HCT116 (cell line): ENCODE measurements at regions not wholly inside any gene's neighbourhood (a gene's known extent, or its start where the extent isn't known, plus 50 kb on each side); places are given as distances from the start of the nearest gene placed in this dataset.

Source experiments
- ATAC-seq: fragments of 200-7000 bp; cut with Tn5 transposase; 2 replicates; pipeline ENCODE4 v1.9.1; 2020; ENCODE audit warnings: mild to moderate bottlenecking, moderate library complexity
- BruUV-seq: library from RNA; stranded (reverse); fragments of 400-500 nt; replicated peaks from 2 replicates; lab custom pipeline; 2021; lab: Mats Ljungman, UMichigan
- CTCF ChIA-PET: fragments of 300-600 bp; sonication (Branson Sonifier 250); formaldehyde crosslinking; loops from one replicate; lab custom pipeline; 2021; ENCODE audit warnings: antibody characterized with exemption; lab: Charles Lee
- POLR2A ChIA-PET: fragments of 300-600, 350-600 bp; sonication (Branson Sonifier 250); formaldehyde crosslinking; loops from one replicate; lab custom pipeline; 2021; ENCODE audit warnings: antibody characterized with exemption; lab: Charles Lee
- RAD21 ChIA-PET, 2 experiments: fragments of 300-600 bp; sonication (Branson Sonifier 250); formaldehyde crosslinking; loops; one replicate each; lab custom pipeline; 2023; ENCODE audit warnings: low total read pairs in 2 of 2; ENCODE audit not compliant: uncharacterized antibody in 2 of 2, unreplicated experiment in 2 of 2, low non-redundant PET in 1 of 2; lab: Charles Lee
- DNase-seq: peaks from one replicate; pipeline ENCODE4 v3.0.0-alpha.2; 2010; ENCODE audit warnings: low read depth, low spot score
- H2AFZ ChIP-seq: fragments of 200-600 bp; shearing (Covaris generic), sonication (generic); 2 replicates; pipeline ENCODE4 v1.6.1; 2017; ENCODE audit warnings: low read depth, mixed run types, mixed read lengths, antibody characterized with exemption, low read length; ENCODE audit not compliant: poor library complexity, severe bottlenecking
- H3K27ac ChIP-seq: 2 replicates; pipeline ENCODE4 v1.5.1; 2012; ENCODE audit warnings: low read depth, low read length
- H3K27me3 ChIP-seq: fragments of 200-600 bp; sonication (generic); 2 replicates; pipeline ENCODE4 v1.6.1; 2016; ENCODE audit warnings: mixed run types, low read length, mixed read lengths; ENCODE audit not compliant: insufficient read depth
- H3K36me3 ChIP-seq, 2 experiments: fragments of 200-500 bp in 1 of 2; fragments of 200-600 bp in 1 of 2; sonication (Bioruptor generic) in 1 of 2; sonication (generic) in 1 of 2; 2 replicates each; pipeline versions ENCODE4 v1.5.1 to v1.6.1; 2014 to 2016; ENCODE audit warnings: low read length in 2 of 2, inconsistent platforms in 1 of 2, mixed read lengths in 1 of 2, mixed run types in 1 of 2; ENCODE audit not compliant: insufficient read depth in 2 of 2, control insufficient read depth in 1 of 2
- H3K4me1 ChIP-seq, 2 experiments: fragments of 200-600 bp in 1 of 2; sonication (generic) in 1 of 2; 2 replicates each; pipeline versions ENCODE4 v1.5.1 to v1.6.1; 2012 to 2017; ENCODE audit warnings: low read length in 2 of 2, inconsistent platforms in 1 of 2, mild to moderate bottlenecking in 1 of 2, mixed read lengths in 1 of 2, mixed run types in 1 of 2, moderate library complexity in 1 of 2; ENCODE audit not compliant: insufficient read depth in 2 of 2, control insufficient read depth in 1 of 2
- H3K4me2 ChIP-seq: fragments of 200-600 bp; sonication (generic); 2 replicates; pipeline ENCODE4 v1.6.1; 2017; ENCODE audit warnings: mixed run types, low read length, mixed read lengths
- H3K4me3 ChIP-seq, 2 experiments: fragments of 200-600 bp in 1 of 2; sonication (generic) in 1 of 2; replicated peaks in 1 of 2; 2 replicates each; pipeline ENCODE4 v1.5.1; 2011 to 2016; ENCODE audit warnings: low read length in 2 of 2, control low read depth in 1 of 2, low read depth in 1 of 2, mild to moderate bottlenecking in 1 of 2, mixed read lengths in 1 of 2, mixed run types in 1 of 2
- H3K79me2 ChIP-seq: fragments of 200-600 bp; sonication (generic); 2 replicates; pipeline ENCODE4 v1.6.1; 2017; ENCODE audit warnings: mild to moderate bottlenecking, mixed run types, low read length, moderate library complexity, mixed read lengths; ENCODE audit not compliant: insufficient read depth
- H3K9ac ChIP-seq: fragments of 200-600 bp; sonication (generic); 2 replicates; pipeline ENCODE4 v1.6.1; 2016; ENCODE audit warnings: low read length, mixed read lengths
- H3K9me2 ChIP-seq: fragments of 200-600 bp; sonication (generic), shearing (Covaris generic); 2 replicates; pipeline ENCODE4 v1.6.1; 2017; ENCODE audit warnings: mixed run types, mild to moderate bottlenecking, moderate library complexity; ENCODE audit not compliant: insufficient read depth
- H3K9me3 ChIP-seq, 2 experiments: fragments of 200-500 bp in 1 of 2; fragments of 200-600 bp in 1 of 2; sonication (Bioruptor generic) in 1 of 2; sonication (generic) in 1 of 2; 2 replicates each; pipeline ENCODE4 v1.6.1; 2014 to 2017; ENCODE audit warnings: low read length in 2 of 2, mixed read lengths in 2 of 2, inconsistent platforms in 1 of 2, low read depth in 1 of 2, mild to moderate bottlenecking in 1 of 2, mixed run types in 1 of 2, moderate library complexity in 1 of 2; ENCODE audit not compliant: control insufficient read depth in 1 of 2, insufficient read depth in 1 of 2
- H4K20me1 ChIP-seq: fragments of 200-600 bp; sonication (generic), shearing (Covaris generic); 2 replicates; pipeline ENCODE4 v1.6.1; 2017; ENCODE audit warnings: mixed run types, mild to moderate bottlenecking, moderate library complexity; ENCODE audit not compliant: insufficient read depth
- CEBPB ChIP-seq: IDR thresholded peaks from 2 replicates; pipeline ENCODE4 v1.6.1; 2012; ENCODE audit warnings: low read depth
- EGR1 ChIP-seq: IDR thresholded peaks from 2 replicates; pipeline ENCODE4 v1.6.1; 2012; ENCODE audit warnings: low read depth
- ELF1 ChIP-seq: IDR thresholded peaks from 2 replicates; pipeline ENCODE4 v1.6.1; 2012; ENCODE audit warnings: low read depth, borderline replicate concordance
- EZH2phosphoT487 ChIP-seq: fragments of 200-600 bp; IDR thresholded peaks from 2 replicates; pipeline ENCODE4 v1.6.1; 2018; ENCODE audit warnings: antibody characterized with exemption, borderline replicate concordance
- JUND ChIP-seq: IDR thresholded peaks from 2 replicates; pipeline ENCODE4 v1.6.1; 2012
- POLR2A ChIP-seq: IDR thresholded peaks from 2 replicates; pipeline ENCODE4 v1.7.0; 2011; ENCODE audit warnings: borderline replicate concordance; ENCODE audit not compliant: insufficient read depth, insufficient read length; ENCODE audit errors: extremely low read depth
- RAD21 ChIP-seq: IDR thresholded peaks from 2 replicates; pipeline ENCODE4 v1.6.1; 2012; ENCODE audit warnings: low read depth, mild to moderate bottlenecking
- SIN3A ChIP-seq: IDR thresholded peaks from 2 replicates; pipeline ENCODE4 v1.6.1; 2012; ENCODE audit warnings: low read depth
- SP1 ChIP-seq: IDR thresholded peaks from 2 replicates; pipeline ENCODE4 v1.6.1; 2012; ENCODE audit warnings: low read depth
- SRF ChIP-seq: IDR thresholded peaks from 2 replicates; pipeline ENCODE4 v1.6.1; 2012; ENCODE audit warnings: low read depth
- TCF7L2 ChIP-seq: IDR thresholded peaks from 2 replicates; pipeline ENCODE4 v1.7.0; 2011; ENCODE audit warnings: borderline replicate concordance, inconsistent platforms; ENCODE audit not compliant: insufficient read depth, insufficient read length; ENCODE audit errors: extremely low read depth
- ZFX ChIP-seq: fragments of 450-650 bp; IDR thresholded peaks from 2 replicates; pipeline ENCODE4 v1.6.1; 2017
- intact Hi-C: fragments of 100-400 bp; cut with micrococcal nuclease; formaldehyde crosslinking; loops from 2 replicates; pipeline ENCODE4 v1.10.0; 2022
- TF ChIP-seq, protein P1 (sequence below): IDR thresholded peaks from 2 replicates; pipeline ENCODE4 v1.6.1; 2012; ENCODE audit warnings: low read depth
- TF ChIP-seq, protein P2 (sequence below): IDR thresholded peaks from 2 replicates; pipeline ENCODE4 v1.6.1; 2012
- TF ChIP-seq, protein P3 (sequence below): IDR thresholded peaks from 2 replicates; pipeline ENCODE4 v1.6.1; 2012

DNA sequence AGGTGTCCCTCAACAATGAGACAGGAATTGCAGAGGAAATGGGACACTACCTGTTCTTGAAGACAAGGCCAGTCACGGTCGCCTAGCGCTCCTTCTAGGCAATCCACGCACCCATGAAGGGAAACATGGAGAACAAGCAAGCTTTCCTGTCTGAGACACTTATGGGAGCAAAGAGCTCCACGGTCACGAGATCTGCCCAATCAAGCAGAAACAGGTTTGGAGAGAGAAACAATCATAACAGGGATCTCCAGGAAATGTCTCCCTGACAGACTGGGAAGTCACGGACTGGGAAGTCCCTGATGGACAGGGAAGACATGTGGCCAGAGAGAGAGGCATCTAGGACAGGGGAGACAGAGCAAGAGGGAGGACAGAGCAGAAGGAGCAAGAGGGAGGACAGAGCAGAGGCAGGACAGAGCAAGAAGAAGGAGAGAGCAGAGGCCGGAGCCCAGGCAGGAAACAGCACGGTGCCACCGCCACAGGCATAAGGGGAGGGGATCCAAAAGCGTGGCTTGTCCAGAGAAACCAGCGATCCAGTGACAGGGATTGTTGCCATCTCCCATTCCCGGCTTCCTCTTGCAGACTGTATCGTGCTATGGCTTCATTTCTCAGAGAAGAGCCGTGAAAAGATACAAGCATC, 167.8 kb upstream of the ZNF337 start:
- ChIA-PET POLR2A (no interaction called here), RAD21 (no interaction called here), CTCF (no interaction called here)
- ATAC-seq (no peak), DNase-seq (no peak)
- no TSS peak for BruUV-seq
- TF ChIP-seq SRF, result no peak
- TF ChIP-seq JUND, result no peak
- TF ChIP-seq, protein P1, sequence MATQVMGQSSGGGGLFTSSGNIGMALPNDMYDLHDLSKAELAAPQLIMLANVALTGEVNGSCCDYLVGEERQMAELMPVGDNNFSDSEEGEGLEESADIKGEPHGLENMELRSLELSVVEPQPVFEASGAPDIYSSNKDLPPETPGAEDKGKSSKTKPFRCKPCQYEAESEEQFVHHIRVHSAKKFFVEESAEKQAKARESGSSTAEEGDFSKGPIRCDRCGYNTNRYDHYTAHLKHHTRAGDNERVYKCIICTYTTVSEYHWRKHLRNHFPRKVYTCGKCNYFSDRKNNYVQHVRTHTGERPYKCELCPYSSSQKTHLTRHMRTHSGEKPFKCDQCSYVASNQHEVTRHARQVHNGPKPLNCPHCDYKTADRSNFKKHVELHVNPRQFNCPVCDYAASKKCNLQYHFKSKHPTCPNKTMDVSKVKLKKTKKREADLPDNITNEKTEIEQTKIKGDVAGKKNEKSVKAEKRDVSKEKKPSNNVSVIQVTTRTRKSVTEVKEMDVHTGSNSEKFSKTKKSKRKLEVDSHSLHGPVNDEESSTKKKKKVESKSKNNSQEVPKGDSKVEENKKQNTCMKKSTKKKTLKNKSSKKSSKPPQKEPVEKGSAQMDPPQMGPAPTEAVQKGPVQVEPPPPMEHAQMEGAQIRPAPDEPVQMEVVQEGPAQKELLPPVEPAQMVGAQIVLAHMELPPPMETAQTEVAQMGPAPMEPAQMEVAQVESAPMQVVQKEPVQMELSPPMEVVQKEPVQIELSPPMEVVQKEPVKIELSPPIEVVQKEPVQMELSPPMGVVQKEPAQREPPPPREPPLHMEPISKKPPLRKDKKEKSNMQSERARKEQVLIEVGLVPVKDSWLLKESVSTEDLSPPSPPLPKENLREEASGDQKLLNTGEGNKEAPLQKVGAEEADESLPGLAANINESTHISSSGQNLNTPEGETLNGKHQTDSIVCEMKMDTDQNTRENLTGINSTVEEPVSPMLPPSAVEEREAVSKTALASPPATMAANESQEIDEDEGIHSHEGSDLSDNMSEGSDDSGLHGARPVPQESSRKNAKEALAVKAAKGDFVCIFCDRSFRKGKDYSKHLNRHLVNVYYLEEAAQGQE, result no peak
- TF ChIP-seq RAD21, result no peak
- no peak for TF ChIP-seq ELF1
- TF ChIP-seq, protein P2, sequence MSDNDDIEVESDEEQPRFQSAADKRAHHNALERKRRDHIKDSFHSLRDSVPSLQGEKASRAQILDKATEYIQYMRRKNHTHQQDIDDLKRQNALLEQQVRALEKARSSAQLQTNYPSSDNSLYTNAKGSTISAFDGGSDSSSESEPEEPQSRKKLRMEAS, result no peak
- TF ChIP-seq SIN3A, result no peak
- TF ChIP-seq EZH2phosphoT487, result no peak
- TF ChIP-seq, protein P3, sequence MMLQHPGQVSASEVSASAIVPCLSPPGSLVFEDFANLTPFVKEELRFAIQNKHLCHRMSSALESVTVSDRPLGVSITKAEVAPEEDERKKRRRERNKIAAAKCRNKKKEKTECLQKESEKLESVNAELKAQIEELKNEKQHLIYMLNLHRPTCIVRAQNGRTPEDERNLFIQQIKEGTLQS, result no peak
- TF ChIP-seq EGR1, result no peak
- TF ChIP-seq ZFX, result no peak
- TF ChIP-seq CEBPB, result no peak
- TF ChIP-seq TCF7L2, result no peak
- no peak for TF ChIP-seq SP1
- TF ChIP-seq POLR2A, result no peak
- no peak overlapping the region for H3K4me2 ChIP-seq
- H2AFZ ChIP-seq, result no peak overlapping the region
- H3K36me3 ChIP-seq, result no peaks in the 10 kb centered on the region
- H4K20me1 ChIP-seq, result no peaks in the 10 kb centered on the region
- peaks cover 0 to 30% of the 10 kb centered on the region in 2 experiments; a peak in 1 of 4 replicates for H3K4me1 ChIP-seq
- intact Hi-C loops, result no loop called here
- H3K27me3 ChIP-seq, result no peaks in the 10 kb centered on the region; the same call in 1 of the 2 replicates
- H3K9ac ChIP-seq, result no peak overlapping the region
- no peak overlapping the region for H3K27ac ChIP-seq
- no peaks in the 10 kb centered on the region for H3K79me2 ChIP-seq
- H3K9me2 ChIP-seq, result no peaks in the 10 kb centered on the region
- H3K4me3 ChIP-seq, result no peak overlapping the region
- no peaks in the 10 kb centered on the region for H3K9me3 ChIP-seq
